ENCODE measurements at regions not wholly inside any gene's neighbourhood (a gene's known extent, or its start where the extent isn't known, plus 50 kb on each side); places are given as distances from the start of the nearest gene placed in this dataset.

DNA sequence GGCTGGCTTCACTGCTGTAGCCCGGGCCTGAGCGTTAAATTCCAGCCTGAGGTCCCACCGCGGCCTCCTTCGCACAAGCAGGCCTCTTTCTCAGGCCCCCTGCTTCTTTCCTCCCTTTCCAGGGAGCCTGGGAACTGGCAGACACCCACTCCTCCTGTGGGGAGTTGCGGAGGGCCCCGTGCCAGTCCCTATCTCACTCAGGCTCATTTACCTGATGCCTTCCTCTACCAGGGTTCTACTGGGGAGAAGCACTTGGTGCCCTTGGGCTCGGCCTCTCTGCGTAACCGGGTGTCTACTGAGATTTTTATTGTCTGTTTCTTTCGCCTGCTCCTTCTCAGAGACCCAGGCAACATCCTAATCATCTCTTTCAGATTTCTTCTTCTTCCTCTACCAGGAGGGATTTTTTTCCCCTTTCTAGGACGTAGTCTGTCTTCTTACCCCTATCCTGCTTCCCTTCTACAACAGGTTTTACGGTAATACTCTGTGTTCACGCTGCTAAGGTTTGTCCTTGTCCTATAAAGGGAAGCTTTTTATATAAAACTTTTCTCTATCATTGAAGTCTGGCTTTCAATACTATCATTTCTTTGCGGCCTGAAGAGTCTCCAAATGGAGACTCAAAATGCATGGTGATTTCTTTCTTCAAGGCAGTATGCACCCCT lies 135.4 kb upstream of the GPR12 start:
- TF ChIP-seq, protein P1, sequence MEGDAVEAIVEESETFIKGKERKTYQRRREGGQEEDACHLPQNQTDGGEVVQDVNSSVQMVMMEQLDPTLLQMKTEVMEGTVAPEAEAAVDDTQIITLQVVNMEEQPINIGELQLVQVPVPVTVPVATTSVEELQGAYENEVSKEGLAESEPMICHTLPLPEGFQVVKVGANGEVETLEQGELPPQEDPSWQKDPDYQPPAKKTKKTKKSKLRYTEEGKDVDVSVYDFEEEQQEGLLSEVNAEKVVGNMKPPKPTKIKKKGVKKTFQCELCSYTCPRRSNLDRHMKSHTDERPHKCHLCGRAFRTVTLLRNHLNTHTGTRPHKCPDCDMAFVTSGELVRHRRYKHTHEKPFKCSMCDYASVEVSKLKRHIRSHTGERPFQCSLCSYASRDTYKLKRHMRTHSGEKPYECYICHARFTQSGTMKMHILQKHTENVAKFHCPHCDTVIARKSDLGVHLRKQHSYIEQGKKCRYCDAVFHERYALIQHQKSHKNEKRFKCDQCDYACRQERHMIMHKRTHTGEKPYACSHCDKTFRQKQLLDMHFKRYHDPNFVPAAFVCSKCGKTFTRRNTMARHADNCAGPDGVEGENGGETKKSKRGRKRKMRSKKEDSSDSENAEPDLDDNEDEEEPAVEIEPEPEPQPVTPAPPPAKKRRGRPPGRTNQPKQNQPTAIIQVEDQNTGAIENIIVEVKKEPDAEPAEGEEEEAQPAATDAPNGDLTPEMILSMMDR (conservative IDR thresholded peaks at IDR 0.05; ENCODE audit: low read depth, low read length), result no peak
- TF ChIP-seq EZH2 (IDR thresholded peaks at IDR 0.05; ENCODE audit: borderline replicate concordance, low read depth, low read length, poor library complexity, severe bottlenecking), result no peak
